Gastrocnemius medialis (tissue), 4 donors: ENCODE measurements at regions not wholly inside any gene's neighbourhood (a gene's known extent, or its start where the extent isn't known, plus 50 kb on each side); places are given as distances from the start of the nearest gene placed in this dataset.

ENCODE experiments used
- ATAC-seq, 2 donors: fragments of 150-250 bp; one replicate each; pipeline ENCODE4 v1.9.1; 2016
- DNase-seq, 2 donors: peaks; one replicate each; pipeline ENCODE4 v3.0.0-alpha.2; 2019
- H3K27ac ChIP-seq, 4 donors: fragments of 200-600 bp; sonication (generic); 1 replicate in 1 of 4; 2 replicates in 3 of 4; pipeline ENCODE4 v1.5.1; 2016 to 2018; ENCODE audit warnings: mild to moderate bottlenecking in 2 of 4, moderate library complexity in 1 of 4
- H3K27me3 ChIP-seq, 3 donors: fragments of 200-600 bp; sonication (generic) in 2 of 3; 1 replicate in 1 of 3; 2 replicates in 2 of 3; pipeline versions ENCODE4 v1.5.1 to v1.6.0; 2016 to 2019; ENCODE audit warnings: mild to moderate bottlenecking in 1 of 3, moderate library complexity in 1 of 3
- H3K36me3 ChIP-seq, 2 donors: fragments of 200-600 bp; sonication (generic) in 1 of 2; one replicate each; pipeline ENCODE4 v1.5.1; 2017 to 2018
- H3K4me1 ChIP-seq, 2 donors: fragments of 200-600 bp; sonication (generic) in 1 of 2; one replicate each; pipeline ENCODE4 v1.5.1; 2016 to 2017; ENCODE audit warnings: mild to moderate bottlenecking in 2 of 2
- H3K4me3 ChIP-seq, 4 donors: fragments of 200-600 bp; sonication (generic) in 3 of 4; 1 replicate in 1 of 4; 2 replicates in 3 of 4; pipeline ENCODE4 v1.5.1; 2016 to 2019; ENCODE audit warnings: mild to moderate bottlenecking in 2 of 4
- H3K9me3 ChIP-seq, 3 donors: fragments of 200-600 bp; sonication (generic) in 2 of 3; 1 replicate in 1 of 3; 2 replicates in 2 of 3; pipeline ENCODE4 v1.5.1; 2016 to 2019
- CTCF ChIP-seq, 5 experiments: fragments of 450-650 bp in 3 of 5; fragments of 200-600 bp in 2 of 5; sonication (generic) in 2 of 5; IDR thresholded peaks in 4 of 5; conservative IDR thresholded peaks in 1 of 5; 1 replicate in 4 of 5; 2 replicates in 1 of 5; pipeline ENCODE4 v1.5.1; 2016 to 2019; ENCODE audit warnings: antibody characterized with exemption in 5 of 5, mild to moderate bottlenecking in 3 of 5, moderate library complexity in 3 of 5
- POLR2A ChIP-seq, 2 donors: fragments of 450-650 bp; IDR thresholded peaks; one replicate each; pipeline ENCODE4 v1.6.1; 2017; ENCODE audit warnings: antibody characterized with exemption in 2 of 2, mild to moderate bottlenecking in 2 of 2, moderate library complexity in 2 of 2
- in situ Hi-C, 4 donors: fragments of 200-750 bp; cut with MboI; loops; one replicate each; pipeline versions ENCODE4 v1.15.0 to v1.8.0; 2017; ENCODE audit warnings: low sequenced_read_pairs in 4 of 4
- intact Hi-C: fragments of 100-400 bp; cut with DNase I; formaldehyde crosslinking; loops from one replicate; pipeline ENCODE4 v1.15.1; 2023; ENCODE audit warnings: low total_unique reads

- H3K36me3 ChIP-seq = no peaks in the 10 kb centered on the region
- H3K27me3 ChIP-seq = no peaks in the 10 kb centered on the region
- H3K9me3 ChIP-seq = no peaks in the 10 kb centered on the region
- DNase-seq = no peak
- TF ChIP-seq CTCF (IDR thresholded peaks at IDR 0.05 in 4 of 5, conservative IDR thresholded peaks at IDR 0.05 in 1 of 5) (no peak), POLR2A (IDR thresholded peaks at IDR 0.05) (no peak)
- no peak overlapping the region for H3K4me3 ChIP-seq
- no peaks in the 10 kb centered on the region for H3K4me1 ChIP-seq
- no peak for ATAC-seq
- no peak overlapping the region for H3K27ac ChIP-seq
- in situ Hi-C loops (no loop called here), intact Hi-C loops (no loop called here)
Observed at GRCh38 chr1:55943012-55943411, 636.4 kb downstream of the PLPP3 start.

GRCh38 chr1:55939866-55940265, 639.5 kb downstream of the PLPP3 start:
- in situ Hi-C loops (no loop called here), intact Hi-C loops (no loop called here)
- TF ChIP-seq POLR2A (IDR thresholded peaks at IDR 0.05) (no peak), CTCF (IDR thresholded peaks at IDR 0.05 in 4 of 5, conservative IDR thresholded peaks at IDR 0.05 in 1 of 5) (no peak)

GRCh38 chr1:55938861-55939260, 640.5 kb downstream of the PLPP3 start:
- TF ChIP-seq POLR2A (IDR thresholded peaks at IDR 0.05) (no peak), CTCF (IDR thresholded peaks at IDR 0.05 in 4 of 5, conservative IDR thresholded peaks at IDR 0.05 in 1 of 5) (no peak)
- no peak for DNase-seq
- H3K27ac ChIP-seq = no peak overlapping the region
- H3K4me3 ChIP-seq = no peak overlapping the region
- no peaks in the 10 kb centered on the region for H3K27me3 ChIP-seq
- in situ Hi-C loops (no loop called here), intact Hi-C loops (no loop called here)
- ATAC-seq = no peak
- H3K9me3 ChIP-seq = no peaks in the 10 kb centered on the region
- no peaks in the 10 kb centered on the region for H3K4me1 ChIP-seq
- no peaks in the 10 kb centered on the region for H3K36me3 ChIP-seq

More at GRCh38 chr1:55939866-55940265, 639.5 kb downstream of the PLPP3 start:
- no peaks in the 10 kb centered on the region for H3K27me3 ChIP-seq
- ATAC-seq = no peak
- H3K4me1 ChIP-seq = no peaks in the 10 kb centered on the region
- H3K27ac ChIP-seq = no peak overlapping the region
- no peak for DNase-seq
- no peaks in the 10 kb centered on the region for H3K9me3 ChIP-seq
- no peaks in the 10 kb centered on the region for H3K36me3 ChIP-seq
- no peak overlapping the region for H3K4me3 ChIP-seq

- no peak for TF ChIP-seq CTCF (IDR thresholded peaks at IDR 0.05 in 4 of 5, conservative IDR thresholded peaks at IDR 0.05 in 1 of 5)
- TF ChIP-seq POLR2A (IDR thresholded peaks at IDR 0.05) = no peak
- Histone ChIP-seq H3K4me3 (no peak overlapping the region), H3K27me3 (no peaks in the 10 kb centered on the region), H3K36me3 (no peaks in the 10 kb centered on the region), H3K4me1 (no peaks in the 10 kb centered on the region), H3K9me3 (no peaks in the 10 kb centered on the region), H3K27ac (no peak overlapping the region)
- intact Hi-C loops (no loop called here), in situ Hi-C loops (no loop called here)
- DNase-seq = no peak
- no peak for ATAC-seq
Observed at GRCh38 chr1:55938376-55938850, 641.0 kb downstream of the PLPP3 start.

GRCh38 chr1:55937840-55938375, 641.5 kb downstream of the PLPP3 start:
- DNase-seq (no peak), ATAC-seq (no peak)
- intact Hi-C loops = no loop called here
- Histone ChIP-seq H3K27me3 (no peaks in the 10 kb centered on the region), H3K4me1 (no peaks in the 10 kb centered on the region), H3K36me3 (no peaks in the 10 kb centered on the region), H3K9me3 (no peaks in the 10 kb centered on the region), H3K27ac (no peak overlapping the region), H3K4me3 (no peak overlapping the region)
- no peak for TF ChIP-seq POLR2A (IDR thresholded peaks at IDR 0.05)
- TF ChIP-seq CTCF (IDR thresholded peaks at IDR 0.05 in 4 of 5, conservative IDR thresholded peaks at IDR 0.05 in 1 of 5) = no peak
- in situ Hi-C loops = no loop called here
